ENCODE measurements at regions not wholly inside any gene's neighbourhood (a gene's known extent, or its start where the extent isn't known, plus 50 kb on each side); places are given as distances from the start of the nearest gene placed in this dataset.

GRCh38 chr15:79623488-79623887 lies 191.4 kb downstream of the MINAR1 start:
- DNase-seq (ENCODE audit: insufficient read length, low spot score, missing footprints) = no peak
- TF ChIP-seq CTCF (IDR thresholded peaks at IDR 0.05; ENCODE audit: extremely low read depth, low read depth, low read length) = no peak

GRCh38 chr15:79629687-79630086 lies 197.6 kb downstream of the MINAR1 start:
- TF ChIP-seq CTCF (IDR thresholded peaks at IDR 0.05; ENCODE audit: extremely low read depth, low read depth, low read length) = no peak
- Histone ChIP-seq H3K79me2 (ENCODE audit: insufficient read depth, low read length) (no peaks in the 10 kb centered on the region), H3K36me3 (ENCODE audit: insufficient read depth, low read length) (no peaks in the 10 kb centered on the region), H3K9me3 (ENCODE audit: low read depth, low read length) (peaks cover 3% of the 10 kb centered on the region), H3K27ac (ENCODE audit: low read depth, low read length) (no peak overlapping the region), H4K20me1 (ENCODE audit: insufficient read depth, low read length) (no peaks in the 10 kb centered on the region), H3K4me1 (ENCODE audit: insufficient read depth, low read length) (peaks cover 8% of the 10 kb centered on the region), H3K27me3 (ENCODE audit: insufficient read depth, low read length) (peaks cover 2% of the 10 kb centered on the region), H3K4me3 (ENCODE audit: insufficient read depth, low read length) (no peak overlapping the region), H2AFZ (ENCODE audit: low read length) (no peak overlapping the region), H3K4me2 (ENCODE audit: insufficient read depth, low read length) (no peak overlapping the region)
- peak; percentile 18 for DNase-seq (ENCODE audit: insufficient read length, low spot score, missing footprints)

More at GRCh38 chr15:79623488-79623887, 191.4 kb downstream of the MINAR1 start:
- no peaks in the 10 kb centered on the region for H4K20me1 ChIP-seq (ENCODE audit: insufficient read depth, low read length)
- H3K36me3 ChIP-seq (ENCODE audit: insufficient read depth, low read length) = no peaks in the 10 kb centered on the region
- peaks cover 7% of the 10 kb centered on the region for H3K27me3 ChIP-seq (ENCODE audit: insufficient read depth, low read length)
- no peaks in the 10 kb centered on the region for H3K9me3 ChIP-seq (ENCODE audit: low read depth, low read length)
- H3K4me3 ChIP-seq (ENCODE audit: insufficient read depth, low read length) = no peak overlapping the region
- no peak overlapping the region for H3K27ac ChIP-seq (ENCODE audit: low read depth, low read length)
- peaks cover 2% of the 10 kb centered on the region for H3K4me1 ChIP-seq (ENCODE audit: insufficient read depth, low read length)
- no peak overlapping the region for H3K4me2 ChIP-seq (ENCODE audit: insufficient read depth, low read length)
- H3K79me2 ChIP-seq (ENCODE audit: insufficient read depth, low read length) = no peaks in the 10 kb centered on the region
- no peak overlapping the region for H2AFZ ChIP-seq (ENCODE audit: low read length)

- Histone ChIP-seq H3K4me2 (ENCODE audit: insufficient read depth, low read length) (no peak overlapping the region), H3K4me1 (ENCODE audit: insufficient read depth, low read length) (peaks cover 12% of the 10 kb centered on the region), H4K20me1 (ENCODE audit: insufficient read depth, low read length) (no peaks in the 10 kb centered on the region), H3K9me3 (ENCODE audit: low read depth, low read length) (peaks cover 3% of the 10 kb centered on the region), H3K36me3 (ENCODE audit: insufficient read depth, low read length) (no peaks in the 10 kb centered on the region), H3K27me3 (ENCODE audit: insufficient read depth, low read length) (no peaks in the 10 kb centered on the region), H2AFZ (ENCODE audit: low read length) (no peak overlapping the region), H3K79me2 (ENCODE audit: insufficient read depth, low read length) (no peaks in the 10 kb centered on the region), H3K27ac (ENCODE audit: low read depth, low read length) (no peak overlapping the region), H3K4me3 (ENCODE audit: insufficient read depth, low read length) (no peak overlapping the region)
- DNase-seq (ENCODE audit: insufficient read length, low spot score, missing footprints) = no peak
- no peak for TF ChIP-seq CTCF (IDR thresholded peaks at IDR 0.05; ENCODE audit: extremely low read depth, low read depth, low read length)
Measured at GRCh38 chr15:79632457-79632856, 200.3 kb downstream of the MINAR1 start.

GRCh38 chr15:79635149-79635771 lies 203.1 kb downstream of the MINAR1 start:
- TF ChIP-seq CTCF (IDR thresholded peaks at IDR 0.05; ENCODE audit: extremely low read depth, low read depth, low read length) = no peak

More at GRCh38 chr15:79635149-79635771, 203.1 kb downstream of the MINAR1 start:
- Histone ChIP-seq H3K9me3 (ENCODE audit: low read depth, low read length) (peaks cover 3% of the 10 kb centered on the region), H3K36me3 (ENCODE audit: insufficient read depth, low read length) (no peaks in the 10 kb centered on the region), H3K79me2 (ENCODE audit: insufficient read depth, low read length) (no peaks in the 10 kb centered on the region), H3K27me3 (ENCODE audit: insufficient read depth, low read length) (no peaks in the 10 kb centered on the region), H2AFZ (ENCODE audit: low read length) (no peak overlapping the region), H4K20me1 (ENCODE audit: insufficient read depth, low read length) (no peaks in the 10 kb centered on the region), H3K4me1 (ENCODE audit: insufficient read depth, low read length) (peaks cover 12% of the 10 kb centered on the region), H3K4me2 (ENCODE audit: insufficient read depth, low read length) (no peak overlapping the region), H3K4me3 (ENCODE audit: insufficient read depth, low read length) (no peak overlapping the region), H3K27ac (ENCODE audit: low read depth, low read length) (no peak overlapping the region)
- DNase-seq (ENCODE audit: insufficient read length, low spot score, missing footprints) = no peak

Data from osteoblast (primary cell).